ENCODE measurements at regions not wholly inside any gene's neighbourhood (a gene's known extent, or its start where the extent isn't known, plus 50 kb on each side); places are given as distances from the start of the nearest gene placed in this dataset.

DNA sequence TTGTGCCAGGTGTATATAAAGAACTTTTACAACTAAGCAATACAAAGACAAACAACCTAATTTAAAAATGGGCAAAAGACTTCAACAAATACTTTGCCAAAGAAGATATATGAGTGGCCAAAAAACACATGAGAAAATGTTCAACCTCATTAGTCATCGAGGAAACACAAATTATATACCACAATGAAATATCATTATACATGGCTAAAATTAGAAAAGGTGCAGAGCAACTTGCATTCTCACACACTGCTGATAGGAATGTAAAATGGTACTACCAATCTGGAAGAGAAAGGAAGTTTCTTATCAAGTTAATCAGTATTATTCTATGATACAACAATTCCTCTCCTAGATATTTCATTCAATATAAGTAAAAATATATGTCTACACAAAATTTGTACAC is 131.6 kb upstream of the FRMD6 start:
- H3K36me3 Mint-ChIP-seq = no peaks in the 10 kb centered on the region
- no peak overlapping the region for H3K4me3 Mint-ChIP-seq
- no peaks in the 10 kb centered on the region for H3K4me1 Mint-ChIP-seq
- H3K36me3 ChIP-seq (ENCODE audit: insufficient read depth, low read length) = no peaks in the 10 kb centered on the region
- ChIA-PET CTCF (no interaction called here), POLR2A (no interaction called here)
- H3K4me1 ChIP-seq (ENCODE audit: insufficient read depth, low read length) = no peaks in the 10 kb centered on the region
- DNase-seq = no peak
- peaks cover 6 to 42% of the 10 kb centered on the region in 2 donors for H3K27me3 Mint-ChIP-seq
- H3K9me3 Mint-ChIP-seq = peaks cover 0 to 12% (median 5%) of the 10 kb centered on the region in 5 donors
- no peak overlapping the region for H3K27ac Mint-ChIP-seq
- H3K27me3 ChIP-seq (ENCODE audit: insufficient read depth, low read length, poor library complexity, severe bottlenecking) = no peaks in the 10 kb centered on the region
- H3K4me3 ChIP-seq (ENCODE audit: low read length) = no peak overlapping the region
- no peaks in the 10 kb centered on the region for H3K9me3 ChIP-seq (ENCODE audit: low read length)
- H3K27ac ChIP-seq (ENCODE audit: low read depth, low read length) = no peak overlapping the region

GRCh38 chr14:51521764-51522163 is 129.9 kb upstream of the FRMD6 start:
- no peaks in the 10 kb centered on the region for H3K36me3 ChIP-seq (ENCODE audit: insufficient read depth, low read length)

DNA sequence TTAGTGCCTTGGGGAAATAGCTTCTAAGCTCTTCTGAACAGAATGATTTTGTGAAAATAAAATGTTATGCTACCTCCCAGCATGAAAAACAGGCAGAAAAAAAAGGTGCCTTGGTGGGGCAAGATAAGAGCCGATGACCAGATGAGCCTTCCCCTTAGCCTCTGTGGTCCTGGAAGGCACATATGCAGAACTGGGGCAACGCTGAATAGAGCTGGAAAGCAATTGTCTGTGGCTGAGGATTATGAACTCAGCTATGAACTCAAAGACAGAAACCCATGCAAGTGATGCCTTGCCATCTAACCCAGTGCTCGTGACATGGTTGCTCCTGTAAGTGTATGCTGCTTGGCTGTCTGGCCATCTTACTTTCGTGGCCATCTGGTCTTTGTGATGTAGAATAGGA is 128.5 kb upstream of the FRMD6 start:
- peaks cover 2 to 41% of the 10 kb centered on the region in 2 donors for H3K27me3 Mint-ChIP-seq
- H3K4me3 Mint-ChIP-seq = no peak overlapping the region
- DNase-seq = no peak
- no peak overlapping the region for H3K27ac Mint-ChIP-seq
- no peaks in the 10 kb centered on the region for H3K4me1 Mint-ChIP-seq
- no peaks in the 10 kb centered on the region for H3K36me3 Mint-ChIP-seq
- Histone ChIP-seq H3K27ac (ENCODE audit: low read depth, low read length) (no peak overlapping the region), H3K9me3 (ENCODE audit: low read length) (no peaks in the 10 kb centered on the region), H3K4me3 (ENCODE audit: low read length) (no peak overlapping the region), H3K4me1 (ENCODE audit: insufficient read depth, low read length) (no peaks in the 10 kb centered on the region), H3K36me3 (ENCODE audit: insufficient read depth, low read length) (no peaks in the 10 kb centered on the region), H3K27me3 (ENCODE audit: insufficient read depth, low read length, poor library complexity, severe bottlenecking) (no peaks in the 10 kb centered on the region)
- peaks cover 0 to 12% (median 5%) of the 10 kb centered on the region in 5 donors for H3K9me3 Mint-ChIP-seq
- ChIA-PET POLR2A (no interaction called here), CTCF (no interaction called here)

More at GRCh38 chr14:51521764-51522163, 129.9 kb upstream of the FRMD6 start:
- no peaks in the 10 kb centered on the region for H3K27me3 ChIP-seq (ENCODE audit: insufficient read depth, low read length, poor library complexity, severe bottlenecking)
- no peak overlapping the region for H3K27ac ChIP-seq (ENCODE audit: low read depth, low read length)
- Mint-ChIP-seq H3K27ac (no peak overlapping the region), H3K4me1 (no peaks in the 10 kb centered on the region), H3K27me3 (peaks cover 2 to 39% of the 10 kb centered on the region in 2 donors), H3K36me3 (no peaks in the 10 kb centered on the region), H3K9me3 (peaks cover 0 to 12% (median 5%) of the 10 kb centered on the region in 5 donors), H3K4me3 (no peak overlapping the region)
- POLR2A ChIA-PET = no interaction called here
- H3K4me1 ChIP-seq (ENCODE audit: insufficient read depth, low read length) = no peaks in the 10 kb centered on the region
- DNase-seq = no peak
- H3K9me3 ChIP-seq (ENCODE audit: low read length) = no peaks in the 10 kb centered on the region
- H3K4me3 ChIP-seq (ENCODE audit: low read length) = no peak overlapping the region
- CTCF ChIA-PET = no interaction called here

DNA sequence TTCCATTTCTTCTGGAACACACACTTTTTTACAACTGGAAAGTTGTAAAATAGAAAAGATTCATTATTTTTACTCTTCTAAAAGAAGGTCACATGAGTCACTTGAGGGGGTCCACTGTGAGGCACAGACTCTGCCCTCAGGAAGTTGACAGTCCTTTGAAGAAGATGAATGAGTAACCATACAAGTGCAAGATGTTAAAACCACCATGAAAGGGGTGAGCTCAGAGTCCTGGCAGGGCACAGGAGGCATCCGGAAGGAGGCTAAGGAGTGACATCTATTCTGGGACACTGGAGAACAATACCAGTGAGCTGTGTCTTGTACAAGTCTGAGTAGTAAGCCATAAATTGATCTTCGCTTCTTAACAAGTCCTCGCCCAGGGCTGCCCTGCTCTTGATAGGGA is 126.0 kb upstream of the FRMD6 start:
- ChIA-PET CTCF (no interaction called here), POLR2A (no interaction called here)
- no peak overlapping the region for H3K4me3 Mint-ChIP-seq
- Histone ChIP-seq H3K4me3 (ENCODE audit: low read length) (no peak overlapping the region), H3K27me3 (ENCODE audit: insufficient read depth, low read length, poor library complexity, severe bottlenecking) (no peaks in the 10 kb centered on the region), H3K27ac (ENCODE audit: low read depth, low read length) (no peak overlapping the region), H3K36me3 (ENCODE audit: insufficient read depth, low read length) (no peaks in the 10 kb centered on the region), H3K4me1 (ENCODE audit: insufficient read depth, low read length) (no peaks in the 10 kb centered on the region), H3K9me3 (ENCODE audit: low read length) (no peaks in the 10 kb centered on the region)
- no peak for DNase-seq
- peaks cover 0 to 12% (median 5%) of the 10 kb centered on the region in 5 donors for H3K9me3 Mint-ChIP-seq
- H3K36me3 Mint-ChIP-seq = no peaks in the 10 kb centered on the region
- peaks cover 8 to 46% of the 10 kb centered on the region in 2 donors for H3K27me3 Mint-ChIP-seq
- H3K4me1 Mint-ChIP-seq = no peaks in the 10 kb centered on the region
- H3K27ac Mint-ChIP-seq = no peak overlapping the region

- no peaks in the 10 kb centered on the region for H3K27me3 ChIP-seq (ENCODE audit: insufficient read depth, low read length, poor library complexity, severe bottlenecking)
- no peak overlapping the region for H3K27ac ChIP-seq (ENCODE audit: low read depth, low read length)
- ChIA-PET POLR2A (no interaction called here), CTCF (no interaction called here)
- H3K36me3 ChIP-seq (ENCODE audit: insufficient read depth, low read length) = no peaks in the 10 kb centered on the region
- Mint-ChIP-seq H3K4me1 (no peaks in the 10 kb centered on the region), H3K27ac (no peak overlapping the region), H3K4me3 (no peak overlapping the region), H3K36me3 (no peaks in the 10 kb centered on the region), H3K27me3 (peaks cover 8 to 42% of the 10 kb centered on the region in 2 donors), H3K9me3 (peaks cover 0 to 5% (median 1%) of the 10 kb centered on the region in 5 donors)
- H3K9me3 ChIP-seq (ENCODE audit: low read length) = no peaks in the 10 kb centered on the region
- no peak overlapping the region for H3K4me3 ChIP-seq (ENCODE audit: low read length)
- no peak for DNase-seq
- H3K4me1 ChIP-seq (ENCODE audit: insufficient read depth, low read length) = no peaks in the 10 kb centered on the region
Observed at GRCh38 chr14:51527073-51527472, 124.6 kb upstream of the FRMD6 start.

DNA sequence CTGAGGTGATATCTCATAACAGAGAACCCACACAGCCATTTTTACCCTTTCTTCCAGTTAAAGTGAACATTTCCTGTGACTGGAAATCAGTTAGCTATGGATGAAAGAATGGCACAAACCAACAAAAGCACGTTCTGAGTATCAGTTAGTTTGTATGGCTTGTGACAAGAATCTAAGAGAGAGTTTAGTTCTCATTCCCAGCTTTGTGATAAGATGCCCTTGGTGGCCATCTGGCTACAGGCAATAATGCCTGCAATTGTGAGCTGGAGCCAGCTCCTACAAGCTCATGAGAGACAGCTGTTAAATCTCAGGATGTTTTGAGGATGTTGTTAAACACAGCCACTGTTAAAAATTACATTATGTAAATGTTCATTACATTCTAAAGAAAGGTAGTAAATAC is 122.0 kb upstream of the FRMD6 start:
- Mint-ChIP-seq H3K4me3 (no peak overlapping the region), H3K27me3 (peaks cover 6 to 33% of the 10 kb centered on the region in 2 donors), H3K9me3 (peaks cover 0 to 2% (median 0%) of the 10 kb centered on the region in 5 donors), H3K4me1 (no peaks in the 10 kb centered on the region), H3K27ac (no peak overlapping the region), H3K36me3 (no peaks in the 10 kb centered on the region)
- CTCF ChIA-PET = no interaction called here
- POLR2A ChIA-PET = no interaction called here
- DNase-seq = no peak
- Histone ChIP-seq H3K27ac (ENCODE audit: low read depth, low read length) (no peak overlapping the region), H3K9me3 (ENCODE audit: low read length) (no peaks in the 10 kb centered on the region), H3K4me3 (ENCODE audit: low read length) (no peak overlapping the region), H3K4me1 (ENCODE audit: insufficient read depth, low read length) (no peaks in the 10 kb centered on the region), H3K27me3 (ENCODE audit: insufficient read depth, low read length, poor library complexity, severe bottlenecking) (no peaks in the 10 kb centered on the region), H3K36me3 (ENCODE audit: insufficient read depth, low read length) (no peaks in the 10 kb centered on the region)

DNA sequence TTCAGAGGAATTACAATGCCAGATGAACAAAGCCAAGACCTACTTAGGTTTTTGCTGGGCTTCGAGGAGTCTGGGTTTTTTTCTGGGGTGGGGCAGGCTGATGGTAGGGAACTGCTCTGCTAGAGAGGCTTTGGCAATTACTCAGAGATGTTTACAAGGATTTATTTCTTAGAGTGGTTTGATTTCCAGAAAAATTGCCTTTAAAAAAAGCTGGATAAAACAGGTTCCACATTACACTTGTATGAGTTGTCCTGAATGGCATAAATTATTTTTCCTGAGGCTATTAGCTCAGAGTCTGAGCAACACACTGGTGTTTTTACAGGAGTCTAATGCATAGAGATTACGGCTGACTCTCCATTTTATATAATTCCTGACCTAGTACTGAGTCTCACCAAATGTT is 118.5 kb upstream of the FRMD6 start:
- H3K36me3 Mint-ChIP-seq = no peaks in the 10 kb centered on the region
- H3K27me3 ChIP-seq (ENCODE audit: insufficient read depth, low read length, poor library complexity, severe bottlenecking) = no peaks in the 10 kb centered on the region
- peaks cover 0 to 4% (median 0%) of the 10 kb centered on the region in 5 donors for H3K9me3 Mint-ChIP-seq
- ChIA-PET CTCF (interaction anchor here (0.6 kb wide), 1 partner anchor 1079 kb away, joined by 3 read pairs; no protein-coding TSS in a partner anchor), POLR2A (no interaction called here)
- H3K36me3 ChIP-seq (ENCODE audit: insufficient read depth, low read length) = no peaks in the 10 kb centered on the region
- no peak overlapping the region for H3K4me3 ChIP-seq (ENCODE audit: low read length)
- H3K27ac ChIP-seq (ENCODE audit: low read depth, low read length) = no peak overlapping the region
- H3K4me3 Mint-ChIP-seq = no peak overlapping the region
- H3K27me3 Mint-ChIP-seq = peaks cover 6 to 19% of the 10 kb centered on the region in 2 donors
- no peak for DNase-seq
- no peaks in the 10 kb centered on the region for H3K9me3 ChIP-seq (ENCODE audit: low read length)
- no peaks in the 10 kb centered on the region for H3K4me1 ChIP-seq (ENCODE audit: insufficient read depth, low read length)
- no peak overlapping the region for H3K27ac Mint-ChIP-seq
- no peaks in the 10 kb centered on the region for H3K4me1 Mint-ChIP-seq

- Mint-ChIP-seq H3K27me3 (peaks cover 7 to 11% of the 10 kb centered on the region in 2 donors), H3K9me3 (peaks cover 0 to 4% (median 0%) of the 10 kb centered on the region in 5 donors), H3K4me3 (no peak overlapping the region), H3K27ac (no peak overlapping the region), H3K36me3 (no peaks in the 10 kb centered on the region), H3K4me1 (no peaks in the 10 kb centered on the region)
- ChIA-PET CTCF (interaction anchor here (0.6 kb wide), 1 partner anchor 1078 kb away, joined by 3 read pairs; no protein-coding TSS in a partner anchor), POLR2A (no interaction called here)
- Histone ChIP-seq H3K36me3 (ENCODE audit: insufficient read depth, low read length) (no peaks in the 10 kb centered on the region), H3K9me3 (ENCODE audit: low read length) (no peaks in the 10 kb centered on the region), H3K27me3 (ENCODE audit: insufficient read depth, low read length, poor library complexity, severe bottlenecking) (no peaks in the 10 kb centered on the region), H3K4me1 (ENCODE audit: insufficient read depth, low read length) (no peaks in the 10 kb centered on the region), H3K27ac (ENCODE audit: low read depth, low read length) (no peak overlapping the region), H3K4me3 (ENCODE audit: low read length) (no peak overlapping the region)
- DNase-seq = no peak
Observed at GRCh38 chr14:51533872-51534553, 117.7 kb upstream of the FRMD6 start.
